Neural progenitor cell (in vitro differentiated cells): ENCODE measurements at regions not wholly inside any gene's neighbourhood (a gene's known extent, or its start where the extent isn't known, plus 50 kb on each side); places are given as distances from the start of the nearest gene placed in this dataset.

ENCODE experiments used
- DNase-seq: peaks from one replicate; pipeline ENCODE4 v3.0.0-alpha.2; 2016; ENCODE audit warnings: low spot score
- H2AFZ ChIP-seq: fragments of 200-600 bp; sonication (generic); replicated peaks from 2 replicates; pipeline ENCODE4 v1.6.1; 2016; ENCODE audit warnings: antibody characterized with exemption
- H3F3A ChIP-seq: fragments of 200-600 bp; sonication (generic); 2 replicates; pipeline ENCODE4 v1.6.1; 2016; ENCODE audit warnings: antibody characterized with exemption, low read depth
- H3K27ac ChIP-seq: fragments of 200-600 bp; sonication (generic); 2 replicates; pipeline ENCODE4 v1.5.1; 2016; ENCODE audit warnings: mild to moderate bottlenecking
- H3K27me3 ChIP-seq: fragments of 200-600 bp; sonication (generic); 2 replicates; pipeline ENCODE4 v1.6.1; 2016; ENCODE audit warnings: mild to moderate bottlenecking, moderate library complexity
- H3K36me3 ChIP-seq: fragments of 200-600 bp; sonication (generic); 2 replicates; pipeline ENCODE4 v1.5.1; 2016
- H3K4me1 ChIP-seq: fragments of 200-600 bp; sonication (generic); 2 replicates; pipeline ENCODE4 v1.6.1; 2016; ENCODE audit warnings: mixed run types
- H3K4me2 ChIP-seq: fragments of 200-600 bp; sonication (generic); 2 replicates; pipeline ENCODE4 v1.6.1; 2016
- H3K4me3 ChIP-seq: fragments of 200-600 bp; sonication (generic); 2 replicates; pipeline ENCODE4 v1.5.1; 2016
- H3K79me2 ChIP-seq: fragments of 200-600 bp; sonication (generic); 2 replicates; pipeline ENCODE4 v1.6.1; 2016; ENCODE audit warnings: low read depth
- H3K9ac ChIP-seq: fragments of 200-600 bp; sonication (generic); 2 replicates; pipeline ENCODE4 v1.6.1; 2016
- H3K9me3 ChIP-seq: fragments of 200-600 bp; sonication (generic); 2 replicates; pipeline ENCODE4 v1.5.1; 2016; ENCODE audit warnings: low read depth
- H4K20me1 ChIP-seq: fragments of 200-600 bp; sonication (generic); 2 replicates; pipeline ENCODE4 v1.6.1; 2016; ENCODE audit warnings: low read depth
- H3K27ac Mint-ChIP-seq: 3 replicates; pipeline ENCODE4 v1.8.0; 2021; ENCODE audit warnings: mixed read lengths
- H3K27me3 Mint-ChIP-seq: 2 replicates; pipeline ENCODE4 v1.8.0; 2022; ENCODE audit warnings: low read depth, mild to moderate bottlenecking, inconsistent platforms, moderate library complexity, mixed read lengths; ENCODE audit not compliant: insufficient read depth
- H3K36me3 Mint-ChIP-seq: 3 replicates; pipeline ENCODE4 v1.8.0; 2021; ENCODE audit warnings: mixed read lengths
- H3K4me1 Mint-ChIP-seq: 3 replicates; pipeline ENCODE4 v1.8.0; 2021; ENCODE audit warnings: mixed read lengths
- H3K4me3 Mint-ChIP-seq: 3 replicates; pipeline ENCODE4 v1.8.0; 2021; ENCODE audit warnings: mild to moderate bottlenecking, moderate library complexity, mixed read lengths
- H3K9me3 Mint-ChIP-seq: 3 replicates; pipeline ENCODE4 v1.8.0; 2020; ENCODE audit warnings: mixed read lengths
- CTCF ChIP-seq: fragments of 200-600 bp; sonication (generic); IDR thresholded peaks from 2 replicates; pipeline ENCODE4 v1.5.1; 2017; ENCODE audit warnings: antibody characterized with exemption, mild to moderate bottlenecking
- EZH2 ChIP-seq: fragments of 200-600 bp; sonication (generic); IDR thresholded peaks from 2 replicates; pipeline ENCODE4 v1.6.1; 2017; ENCODE audit warnings: antibody characterized with exemption, mild to moderate bottlenecking, moderate library complexity
- EZH2phosphoT487 ChIP-seq: fragments of 200-600 bp; sonication (generic); IDR thresholded peaks from 2 replicates; pipeline ENCODE4 v1.6.1; 2017; ENCODE audit warnings: antibody characterized with exemption

- peaks cover 32% of the 10 kb centered on the region for H3K4me1 Mint-ChIP-seq
- no peak overlapping the region for H3K27ac ChIP-seq
- peaks cover 4% of the 10 kb centered on the region for H3K27me3 Mint-ChIP-seq
- H3F3A ChIP-seq: peaks cover 10% of the 10 kb centered on the region
- no peak overlapping the region for H3K4me3 Mint-ChIP-seq
- no peaks in the 10 kb centered on the region for H3K27me3 ChIP-seq
- no peak overlapping the region for H3K4me2 ChIP-seq
- peaks cover 9% of the 10 kb centered on the region for H3K9me3 Mint-ChIP-seq
- no peaks in the 10 kb centered on the region for H4K20me1 ChIP-seq
- H3K36me3 Mint-ChIP-seq: no peaks in the 10 kb centered on the region
- no peak overlapping the region for H3K4me3 ChIP-seq
- no peak for TF ChIP-seq CTCF
- TF ChIP-seq EZH2: no peak
- TF ChIP-seq EZH2phosphoT487: no peak
- no peak for DNase-seq
- no peaks in the 10 kb centered on the region for H3K36me3 ChIP-seq
- H2AFZ ChIP-seq: no peak overlapping the region
- H3K4me1 ChIP-seq: peaks cover 39% of the 10 kb centered on the region
- no peak overlapping the region for H3K9ac ChIP-seq
- H3K79me2 ChIP-seq: no peaks in the 10 kb centered on the region
- H3K27ac Mint-ChIP-seq: no peak overlapping the region
- no peaks in the 10 kb centered on the region for H3K9me3 ChIP-seq
These were observed 103.7 kb downstream of the RPLP1 start for GRCh38 chr15:69556344-69556743.

- Histone ChIP-seq H4K20me1 (no peaks in the 10 kb centered on the region), H2AFZ (no peak overlapping the region), H3K27me3 (no peaks in the 10 kb centered on the region), H3K9ac (no peak overlapping the region), H3K79me2 (no peaks in the 10 kb centered on the region), H3K4me1 (peaks cover 42% of the 10 kb centered on the region), H3F3A (peaks cover 10% of the 10 kb centered on the region), H3K36me3 (no peaks in the 10 kb centered on the region), H3K4me2 (peak overlapping the region; percentile 0), H3K9me3 (no peaks in the 10 kb centered on the region), H3K27ac (no peak overlapping the region), H3K4me3 (no peak overlapping the region)
- Mint-ChIP-seq H3K27me3 (peaks cover 4% of the 10 kb centered on the region), H3K9me3 (peaks cover 3% of the 10 kb centered on the region), H3K4me3 (peak overlapping the region; percentile 8), H3K4me1 (peaks cover 33% of the 10 kb centered on the region), H3K36me3 (no peaks in the 10 kb centered on the region), H3K27ac (peak overlapping the region; percentile 72)
- DNase-seq: no peak
- no peak for TF ChIP-seq CTCF
- TF ChIP-seq EZH2phosphoT487: no peak
- no peak for TF ChIP-seq EZH2
These were observed 104.5 kb downstream of the RPLP1 start for GRCh38 chr15:69557020-69557706.

DNA sequence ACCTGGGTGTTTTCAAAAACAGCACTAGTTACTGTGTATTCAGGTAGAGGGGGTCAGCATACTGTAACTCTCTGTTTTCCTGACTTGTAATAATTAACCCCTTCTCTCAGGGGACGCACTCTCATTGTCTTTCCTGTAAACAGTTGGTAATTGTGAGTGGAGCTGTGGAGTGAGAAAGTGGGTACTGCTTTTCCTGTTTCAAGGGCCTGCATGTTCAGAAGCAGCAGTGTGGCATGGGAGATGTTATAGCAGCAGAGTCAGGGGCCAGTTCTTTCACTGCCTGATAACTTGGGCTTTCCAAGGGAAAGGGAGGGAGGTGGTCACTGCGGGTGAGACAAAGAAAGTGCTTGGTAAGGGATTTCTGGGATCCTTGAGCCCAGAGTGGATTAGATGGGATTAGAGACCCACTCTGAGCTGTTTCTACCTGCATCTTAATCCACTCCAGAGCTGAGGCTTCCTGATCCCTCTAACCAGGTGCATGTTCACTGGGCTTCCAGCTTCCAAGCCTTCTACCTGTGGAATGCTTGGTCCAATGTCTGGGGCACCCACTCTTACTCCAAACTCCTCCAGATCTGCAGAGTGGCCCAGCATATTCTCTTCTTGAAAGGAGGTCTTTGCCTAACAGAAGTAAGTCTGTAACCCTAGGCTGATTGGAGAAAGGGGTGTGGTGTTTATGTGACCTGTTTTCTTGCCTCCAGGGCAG, 105.2 kb downstream of the RPLP1 start:
- Mint-ChIP-seq H3K36me3 (no peaks in the 10 kb centered on the region), H3K4me3 (no peak overlapping the region), H3K27me3 (peaks cover 4% of the 10 kb centered on the region), H3K27ac (peak overlapping the region; percentile 72), H3K9me3 (no peaks in the 10 kb centered on the region), H3K4me1 (peaks cover 33% of the 10 kb centered on the region)
- Histone ChIP-seq H3K9me3 (no peaks in the 10 kb centered on the region), H3K9ac (no peak overlapping the region), H3K4me2 (peak overlapping the region; percentile 0), H3K36me3 (no peaks in the 10 kb centered on the region), H3F3A (peaks cover 10% of the 10 kb centered on the region), H3K4me1 (peaks cover 42% of the 10 kb centered on the region), H3K4me3 (no peak overlapping the region), H3K79me2 (no peaks in the 10 kb centered on the region), H4K20me1 (no peaks in the 10 kb centered on the region), H2AFZ (no peak overlapping the region), H3K27me3 (no peaks in the 10 kb centered on the region), H3K27ac (no peak overlapping the region)
- TF ChIP-seq EZH2 (no peak), EZH2phosphoT487 (no peak), CTCF (no peak)
- peak; percentile 69 for DNase-seq
